Sigmoid colon (tissue), 6 donors: ENCODE measurements at regions not wholly inside any gene's neighbourhood (a gene's known extent, or its start where the extent isn't known, plus 50 kb on each side); places are given as distances from the start of the nearest gene placed in this dataset.

Source experiments
- DNase-seq: peaks from one replicate; pipeline ENCODE4 v3.0.0-alpha.2; 2019
- H3K27ac ChIP-seq, 4 donors: fragments of 200-600 bp; sonication (generic); one replicate each; pipeline ENCODE4 v1.5.1; 2016 to 2019; ENCODE audit warnings: mild to moderate bottlenecking in 1 of 4
- H3K27me3 ChIP-seq, 3 donors: fragments of 200-600 bp; sonication (generic); one replicate each; pipeline ENCODE4 v1.5.1; 2019; ENCODE audit warnings: mild to moderate bottlenecking in 1 of 3
- H3K36me3 ChIP-seq, 4 donors: fragments of 200-600 bp; sonication (generic); one replicate each; pipeline ENCODE4 v1.5.1; 2016 to 2019
- H3K4me1 ChIP-seq, 4 donors: fragments of 200-600 bp; sonication (generic); one replicate each; pipeline ENCODE4 v1.5.1; 2017 to 2019
- H3K4me3 ChIP-seq, 4 donors: fragments of 200-600 bp; sonication (generic); one replicate each; pipeline ENCODE4 v1.5.1; 2017 to 2019; ENCODE audit warnings: mild to moderate bottlenecking in 2 of 4, moderate library complexity in 1 of 4
- H3K9me3 ChIP-seq, 4 donors: fragments of 200-600 bp in 3 of 4; sonication (generic) in 3 of 4; one replicate each; pipeline versions ENCODE4 v1.5.1 to v1.6.1; 2013 to 2019
- CTCF ChIP-seq, 4 experiments: fragments of 450-650 bp in 3 of 4; fragments of 200-600 bp in 1 of 4; IDR thresholded peaks; one replicate each; pipeline ENCODE4 v1.5.1; 2016 to 2019; ENCODE audit warnings: antibody characterized with exemption in 4 of 4, mild to moderate bottlenecking in 3 of 4, moderate library complexity in 2 of 4
- EP300 ChIP-seq, 4 donors: sonication (generic); formaldehyde crosslinking; IDR thresholded peaks; one replicate each; pipeline ENCODE4 v1.6.1; 2017; ENCODE audit warnings: antibody characterized with exemption in 4 of 4
- POLR2A ChIP-seq, 2 donors: fragments of 450-650 bp; IDR thresholded peaks; one replicate each; pipeline ENCODE4 v1.6.1; 2016; ENCODE audit warnings: antibody characterized with exemption in 2 of 2, mild to moderate bottlenecking in 2 of 2, moderate library complexity in 2 of 2
- POLR2AphosphoS5 ChIP-seq, 4 donors: sonication (generic); formaldehyde crosslinking; IDR thresholded peaks; one replicate each; pipeline ENCODE4 v1.6.1; 2017; ENCODE audit warnings: antibody characterized with exemption in 4 of 4
- WGBS, 2 donors: extraction: QIAGEN DNeasy Blood & Tissue Kit; methylation state at CpG; one replicate each; pipeline ENCODE4 v1.1.7; 2013; 5-methylcytosine and 5-hydroxymethylcytosine counted together
- intact Hi-C: fragments of 100-400 bp; cut with DNase I; formaldehyde crosslinking; loops from one replicate; pipeline ENCODE4 v1.15.1; 2023
- donor health status: healthy with polysubstance abuse.
- donor health status: healthy.

DNA sequence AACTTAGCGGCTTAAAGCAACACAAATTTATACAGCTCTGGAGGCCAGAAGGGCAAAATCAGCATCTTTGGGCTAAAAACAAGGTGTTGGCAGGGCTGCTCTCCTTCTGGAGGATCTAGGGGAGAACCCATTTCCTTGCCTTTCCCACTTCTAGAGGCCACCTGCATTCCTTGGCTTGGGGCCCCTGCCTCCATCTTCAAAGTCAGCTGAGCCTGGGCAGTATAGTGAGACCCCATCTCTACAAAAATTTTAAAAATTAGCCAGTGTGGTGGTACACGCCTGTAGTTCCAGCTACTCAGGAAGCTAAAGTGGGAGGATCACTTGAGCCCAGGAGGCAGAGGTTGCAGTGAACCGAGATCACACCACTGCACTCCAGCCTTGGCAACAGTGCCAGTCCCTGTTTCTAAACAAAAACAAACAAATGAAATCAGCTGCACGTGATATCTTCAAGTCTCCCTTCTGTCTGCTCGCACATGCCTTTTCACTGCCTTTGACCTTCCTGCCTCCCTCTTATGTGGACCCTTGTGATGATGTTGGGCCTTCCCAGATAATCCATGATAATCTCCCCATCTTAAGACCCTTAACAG is 200.6 kb downstream of the ZFP36L2 start:
- Histone ChIP-seq H3K4me1 (peaks cover 0 to 15% (median 11%) of the 10 kb centered on the region in 4 donors), H3K36me3 (no peaks in the 10 kb centered on the region), H3K27ac (peak overlapping the region; percentile 16 to 49 (median 25)), H3K27me3 (no peaks in the 10 kb centered on the region), H3K4me3 (no peak overlapping the region), H3K9me3 (no peaks in the 10 kb centered on the region)
- intact Hi-C loops: loop anchor here (2.0 kb wide), 2 partner anchors 195 to 203 kb away; no protein-coding TSS in a partner anchor
- TF ChIP-seq POLR2AphosphoS5 (IDR thresholded peaks at IDR 0.05): no peak
- WGBS, 2 donors: 63 to 78% methylated on average over 5 of the region's 5 CpGs
- no peak for DNase-seq

DNA sequence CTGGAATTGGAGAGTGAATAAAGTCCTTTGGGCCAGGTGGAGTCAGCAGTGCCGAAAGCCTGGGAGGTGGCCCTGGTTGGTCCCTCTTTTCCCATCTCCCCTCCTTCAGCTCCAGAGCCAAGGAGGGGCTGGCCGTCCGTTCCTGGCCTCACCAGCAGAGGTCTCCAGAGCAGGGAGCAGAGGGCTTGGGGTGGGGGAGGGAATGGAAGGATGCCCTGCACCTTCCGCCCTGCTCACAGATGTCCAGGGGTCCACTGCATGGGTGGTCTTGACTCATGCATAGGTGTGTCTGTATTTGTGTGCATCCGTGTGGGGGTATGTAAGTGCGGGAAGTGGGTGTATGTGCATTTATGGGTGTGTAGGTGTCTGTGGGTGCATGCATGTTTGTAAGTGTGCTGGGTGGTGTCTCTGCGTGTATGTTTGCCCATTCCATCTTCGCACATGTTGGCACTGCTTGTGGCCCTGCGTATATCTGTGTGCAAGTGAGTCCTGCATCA is 201.8 kb downstream of the ZFP36L2 start:
- peaks cover 0 to 5% (median 0%) of the 10 kb centered on the region in 4 donors for H3K9me3 ChIP-seq
- H3K27me3 ChIP-seq: no peaks in the 10 kb centered on the region
- 9 to 41% methylated on average over 9 of the region's 9 CpGs for WGBS, 2 donors
- H3K36me3 ChIP-seq: no peaks in the 10 kb centered on the region
- no peak for TF ChIP-seq POLR2AphosphoS5 (IDR thresholded peaks at IDR 0.05)
- TF ChIP-seq CTCF (IDR thresholded peaks at IDR 0.05): peak; percentile 86 to 95 (median 90)
- H3K4me1 ChIP-seq: peaks cover 0 to 15% (median 11%) of the 10 kb centered on the region in 4 donors
- H3K4me3 ChIP-seq: no peak overlapping the region
- intact Hi-C loops: loop anchor here (2.0 to 5.0 kb wide), 3 partner anchors 196 to 458 kb away; no protein-coding TSS in a partner anchor
- peak overlapping the region in 2 of 4 donors; percentile 17 to 48 for H3K27ac ChIP-seq
- DNase-seq: peak; percentile 87

- peaks cover 0 to 15% (median 11%) of the 10 kb centered on the region in 4 donors for H3K4me1 ChIP-seq
- no peak overlapping the region for H3K4me3 ChIP-seq
- H3K27me3 ChIP-seq: no peaks in the 10 kb centered on the region
- DNase-seq: no peak
- 69 to 80% methylated on average over 6 of the region's 6 CpGs for WGBS, 2 donors
- intact Hi-C loops: loop anchor here (2.0 to 5.0 kb wide), 3 partner anchors 197 to 458 kb away; no protein-coding TSS in a partner anchor
- TF ChIP-seq CTCF (IDR thresholded peaks at IDR 0.05): no peak
- TF ChIP-seq EP300 (IDR thresholded peaks at IDR 0.05): no peak
- H3K27ac ChIP-seq: peak overlapping the region in 1 of 4 donors; percentile 48
- peaks cover 0 to 5% (median 0%) of the 10 kb centered on the region in 4 donors for H3K9me3 ChIP-seq
- no peaks in the 10 kb centered on the region for H3K36me3 ChIP-seq
Measured at GRCh38 chr2:43023791-43024514, 202.5 kb downstream of the ZFP36L2 start.

- H3K27ac ChIP-seq: no peak overlapping the region
- intact Hi-C loops: loop anchor here (5.0 kb wide), 1 partner anchor 459 kb away; no protein-coding TSS in a partner anchor
Measured at GRCh38 chr2:43022896-43023295, 203.5 kb downstream of the ZFP36L2 start.

More at GRCh38 chr2:43022896-43023295, 203.5 kb downstream of the ZFP36L2 start:
- TF ChIP-seq CTCF (IDR thresholded peaks at IDR 0.05) (no peak), POLR2AphosphoS5 (IDR thresholded peaks at IDR 0.05) (no peak), EP300 (IDR thresholded peaks at IDR 0.05) (no peak), POLR2A (IDR thresholded peaks at IDR 0.05) (no peak)
- peak; percentile 20 for DNase-seq
- H3K9me3 ChIP-seq: peaks cover 0 to 5% (median 0%) of the 10 kb centered on the region in 4 donors
- H3K36me3 ChIP-seq: no peaks in the 10 kb centered on the region
- no peak overlapping the region for H3K4me3 ChIP-seq
- WGBS, 2 donors: 89 to 94% methylated on average over 5 of the region's 5 CpGs
- no peaks in the 10 kb centered on the region for H3K27me3 ChIP-seq
- H3K4me1 ChIP-seq: peaks cover 0 to 25% (median 22%) of the 10 kb centered on the region in 4 donors
